ENCODE measurements at regions not wholly inside any gene's neighbourhood (a gene's known extent, or its start where the extent isn't known, plus 50 kb on each side); places are given as distances from the start of the nearest gene placed in this dataset.

GRCh38 chr17:12421646-12422306 is 243.9 kb upstream of the MYOCD start:
- no peak overlapping the region for H3K4me3 ChIP-seq (ENCODE audit: low read depth, low read length)
- DNase-seq (ENCODE audit: low read depth), result peak; percentile 39
- TF ChIP-seq, protein P1, sequence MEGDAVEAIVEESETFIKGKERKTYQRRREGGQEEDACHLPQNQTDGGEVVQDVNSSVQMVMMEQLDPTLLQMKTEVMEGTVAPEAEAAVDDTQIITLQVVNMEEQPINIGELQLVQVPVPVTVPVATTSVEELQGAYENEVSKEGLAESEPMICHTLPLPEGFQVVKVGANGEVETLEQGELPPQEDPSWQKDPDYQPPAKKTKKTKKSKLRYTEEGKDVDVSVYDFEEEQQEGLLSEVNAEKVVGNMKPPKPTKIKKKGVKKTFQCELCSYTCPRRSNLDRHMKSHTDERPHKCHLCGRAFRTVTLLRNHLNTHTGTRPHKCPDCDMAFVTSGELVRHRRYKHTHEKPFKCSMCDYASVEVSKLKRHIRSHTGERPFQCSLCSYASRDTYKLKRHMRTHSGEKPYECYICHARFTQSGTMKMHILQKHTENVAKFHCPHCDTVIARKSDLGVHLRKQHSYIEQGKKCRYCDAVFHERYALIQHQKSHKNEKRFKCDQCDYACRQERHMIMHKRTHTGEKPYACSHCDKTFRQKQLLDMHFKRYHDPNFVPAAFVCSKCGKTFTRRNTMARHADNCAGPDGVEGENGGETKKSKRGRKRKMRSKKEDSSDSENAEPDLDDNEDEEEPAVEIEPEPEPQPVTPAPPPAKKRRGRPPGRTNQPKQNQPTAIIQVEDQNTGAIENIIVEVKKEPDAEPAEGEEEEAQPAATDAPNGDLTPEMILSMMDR (IDR thresholded peaks at IDR 0.05; ENCODE audit: insufficient read depth, low read depth, low read length), result no peak

GRCh38 chr17:12422651-12423050 is 243.0 kb upstream of the MYOCD start:
- no peak for DNase-seq (ENCODE audit: low read depth)
- H3K4me3 ChIP-seq (ENCODE audit: low read depth, low read length), result no peak overlapping the region
- TF ChIP-seq, protein P1 (IDR thresholded peaks at IDR 0.05; ENCODE audit: insufficient read depth, low read depth, low read length), result no peak

DNA sequence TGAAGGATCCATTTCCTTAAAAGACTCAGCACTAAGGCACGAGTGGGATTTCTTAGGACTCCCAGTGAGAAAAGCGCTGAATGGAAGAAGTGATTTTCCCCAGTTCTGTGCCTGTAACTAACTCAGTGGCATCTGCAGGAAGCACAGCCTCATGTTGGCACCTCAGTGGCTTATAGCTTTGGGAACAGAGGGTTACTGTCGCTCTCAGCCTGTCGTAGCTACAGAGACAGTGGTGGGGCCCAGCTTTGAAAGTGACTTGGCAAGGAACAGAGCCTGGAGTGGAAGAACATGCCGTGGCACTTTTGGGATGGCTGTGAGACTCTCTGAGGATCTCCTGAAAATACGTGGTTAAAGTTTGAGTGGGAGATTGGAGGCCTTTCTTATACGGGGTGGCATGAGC is 242.4 kb upstream of the MYOCD start:
- DNase-seq (ENCODE audit: low read depth), result no peak
- TF ChIP-seq, protein P1 (IDR thresholded peaks at IDR 0.05; ENCODE audit: insufficient read depth, low read depth, low read length), result no peak
- H3K4me3 ChIP-seq (ENCODE audit: low read depth, low read length), result no peak overlapping the region

DNA sequence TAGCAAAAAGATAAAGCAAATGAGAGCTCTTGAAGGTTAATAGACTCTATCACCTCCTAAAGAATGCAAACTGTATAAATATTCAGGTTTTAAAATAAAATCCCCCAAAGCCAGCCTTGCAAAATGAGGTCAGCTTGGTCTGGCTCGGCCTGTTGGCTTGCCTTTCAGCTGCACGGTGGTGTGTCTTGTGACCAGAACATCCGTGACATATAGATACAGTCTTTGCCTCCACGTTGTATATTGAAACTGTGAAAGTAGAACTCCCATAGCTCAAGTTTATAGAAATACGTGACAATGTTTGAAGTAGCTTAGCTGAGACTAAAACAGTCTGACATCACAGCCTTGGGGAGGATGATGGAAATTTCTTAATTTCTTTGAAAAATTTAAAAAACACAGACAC is 236.6 kb upstream of the MYOCD start:
- TF ChIP-seq, protein P1 (IDR thresholded peaks at IDR 0.05; ENCODE audit: insufficient read depth, low read depth, low read length), result no peak
- DNase-seq (ENCODE audit: low read depth), result no peak
- no peak overlapping the region for H3K4me3 ChIP-seq (ENCODE audit: low read depth, low read length)

DNA sequence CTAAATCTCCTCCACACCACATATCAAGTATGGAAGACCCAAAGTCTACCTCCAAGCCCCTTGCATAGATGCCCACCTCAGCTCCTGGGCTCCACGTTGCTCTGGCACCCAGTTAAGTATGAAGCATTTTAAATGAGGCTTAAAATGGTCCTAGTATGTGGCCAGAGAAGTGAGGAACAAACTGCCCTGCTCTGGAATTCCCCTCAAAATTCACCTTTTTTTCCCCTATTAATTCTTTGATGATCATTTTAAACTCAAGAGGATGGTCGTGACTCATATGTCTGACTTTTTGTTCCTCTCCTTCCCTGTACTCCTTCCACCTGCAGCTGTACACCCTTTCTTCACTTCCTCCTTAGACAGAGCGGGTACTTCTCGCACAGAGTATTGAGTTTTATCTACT is 234.5 kb upstream of the MYOCD start:
- TF ChIP-seq, protein P1 (IDR thresholded peaks at IDR 0.05; ENCODE audit: insufficient read depth, low read depth, low read length), result no peak
- no peak for DNase-seq (ENCODE audit: low read depth)
- H3K4me3 ChIP-seq (ENCODE audit: low read depth, low read length), result no peak overlapping the region

- H3K4me3 ChIP-seq (ENCODE audit: low read depth, low read length), result no peak overlapping the region
- no peak for DNase-seq (ENCODE audit: low read depth)
- TF ChIP-seq, protein P1 (IDR thresholded peaks at IDR 0.05; ENCODE audit: insufficient read depth, low read depth, low read length), result no peak
Observed at GRCh38 chr17:12438212-12438611, 227.5 kb upstream of the MYOCD start.
